H9 (cell line): ENCODE measurements at regions not wholly inside any gene's neighbourhood (a gene's known extent, or its start where the extent isn't known, plus 50 kb on each side); places are given as distances from the start of the nearest gene placed in this dataset.

Source experiments
- DNase-seq: peaks from one replicate; pipeline ENCODE4 v3.0.0-alpha.2; 2017
- H2AFZ ChIP-seq: one replicate; pipeline ENCODE4 v1.6.1; 2013; ENCODE audit warnings: mild to moderate bottlenecking, low read length, control low read depth, moderate library complexity
- H2AK5ac ChIP-seq: 2 replicates; pipeline ENCODE4 v1.6.1; 2013; ENCODE audit warnings: low read length, control low read depth, mixed read lengths; ENCODE audit not compliant: insufficient read length
- H2BK120ac ChIP-seq: one replicate; pipeline ENCODE4 v1.6.1; 2013; ENCODE audit warnings: low read depth, mild to moderate bottlenecking, low read length, control low read depth, inconsistent platforms; ENCODE audit not compliant: poor library complexity, severe bottlenecking
- H2BK12ac ChIP-seq: 2 replicates; pipeline ENCODE4 v1.6.1; 2013; ENCODE audit warnings: low read length, control low read depth, mixed read lengths, low read depth; ENCODE audit not compliant: insufficient read length
- H2BK15ac ChIP-seq: 2 replicates; pipeline ENCODE4 v1.6.1; 2013; ENCODE audit warnings: low read depth, low read length, control low read depth
- H2BK20ac ChIP-seq: one replicate; pipeline ENCODE4 v1.6.1; 2013; ENCODE audit warnings: low read depth, mild to moderate bottlenecking, low read length, control low read depth, inconsistent platforms; ENCODE audit not compliant: poor library complexity, severe bottlenecking
- H2BK5ac ChIP-seq: 2 replicates; pipeline ENCODE4 v1.6.1; 2013; ENCODE audit warnings: low read length, control low read depth, mixed read lengths; ENCODE audit not compliant: insufficient read length
- H3K14ac ChIP-seq: 2 replicates; pipeline ENCODE4 v1.6.1; 2013; ENCODE audit warnings: low read length, control low read depth; ENCODE audit not compliant: insufficient read depth
- H3K18ac ChIP-seq: 2 replicates; pipeline ENCODE4 v1.6.1; 2013; ENCODE audit warnings: low read depth, mild to moderate bottlenecking, mixed read lengths, low read length, control low read depth; ENCODE audit not compliant: insufficient read length
- H3K23ac ChIP-seq: 2 replicates; pipeline ENCODE4 v1.6.1; 2013; ENCODE audit warnings: low read length, control low read depth, mixed read lengths, low read depth; ENCODE audit not compliant: insufficient read length
- H3K23me2 ChIP-seq: 2 replicates; pipeline ENCODE4 v1.6.1; 2013; ENCODE audit warnings: low read depth, mild to moderate bottlenecking, mixed read lengths, low read length, control low read depth; ENCODE audit not compliant: insufficient read length, poor library complexity, severe bottlenecking
- H3K27ac ChIP-seq: 2 replicates; pipeline ENCODE4 v1.5.1; 2013; ENCODE audit warnings: low read length, control low read depth, mixed read lengths, low read depth; ENCODE audit not compliant: insufficient read length
- H3K27me3 ChIP-seq: 2 replicates; pipeline ENCODE4 v1.6.1; 2013; ENCODE audit warnings: low read length, control low read depth, inconsistent platforms; ENCODE audit not compliant: insufficient read depth
- H3K4ac ChIP-seq: 2 replicates; pipeline ENCODE4 v1.6.1; 2013; ENCODE audit warnings: low read depth, mild to moderate bottlenecking, control low read depth, inconsistent platforms, low read length, moderate library complexity
- H3K4me1 ChIP-seq: 2 replicates; pipeline ENCODE4 v1.6.1; 2013; ENCODE audit warnings: low read length, control low read depth, inconsistent platforms; ENCODE audit not compliant: insufficient read depth
- H3K4me2 ChIP-seq: 2 replicates; pipeline ENCODE4 v1.6.1; 2013; ENCODE audit warnings: low read length, control low read depth, mixed read lengths; ENCODE audit not compliant: insufficient read length, insufficient read depth
- H3K56ac ChIP-seq: 2 replicates; pipeline ENCODE4 v1.6.1; 2013; ENCODE audit warnings: low read depth, mild to moderate bottlenecking, mixed read lengths, low read length, control low read depth; ENCODE audit not compliant: insufficient read length
- H3K79me1 ChIP-seq: 2 replicates; pipeline ENCODE4 v1.6.1; 2013; ENCODE audit warnings: low read depth, mild to moderate bottlenecking, moderate library complexity, low read length, control low read depth, inconsistent platforms; ENCODE audit not compliant: insufficient read depth, poor library complexity, severe bottlenecking
- H3K79me2 ChIP-seq: 2 replicates; pipeline ENCODE4 v1.6.1; 2013; ENCODE audit warnings: low read length, control low read depth, inconsistent platforms; ENCODE audit not compliant: insufficient read depth
- H3K9ac ChIP-seq: 2 replicates; pipeline ENCODE4 v1.6.1; 2013; ENCODE audit warnings: low read length, control low read depth, mixed read lengths; ENCODE audit not compliant: insufficient read length; ENCODE audit errors: extremely low read depth
- H3K9me3 ChIP-seq: one replicate; pipeline ENCODE4 v1.6.1; 2013; ENCODE audit warnings: low read depth, low read length, inconsistent platforms; ENCODE audit not compliant: control insufficient read depth
- H3T11ph ChIP-seq: one replicate; pipeline ENCODE4 v1.6.1; 2013; ENCODE audit warnings: mild to moderate bottlenecking, low read length, control low read depth, inconsistent platforms
- H4K20me1 ChIP-seq: one replicate; pipeline ENCODE4 v1.6.1; 2013; ENCODE audit not compliant: control insufficient read depth, insufficient read length, insufficient read depth
- H4K5ac ChIP-seq: 2 replicates; pipeline ENCODE4 v1.6.1; 2013; ENCODE audit warnings: low read depth, mild to moderate bottlenecking, mixed read lengths, low read length, control low read depth; ENCODE audit not compliant: insufficient read length
- H4K8ac ChIP-seq: replicated peaks from 2 replicates; pipeline ENCODE4 v1.6.1; 2013; ENCODE audit warnings: low read length, control low read depth, mixed read lengths, low read depth; ENCODE audit not compliant: insufficient read length
- H4K91ac ChIP-seq: 2 replicates; pipeline ENCODE4 v1.6.1; 2013; ENCODE audit warnings: low read depth, mild to moderate bottlenecking, moderate library complexity, mixed read lengths, low read length, control low read depth; ENCODE audit not compliant: insufficient read length
- H3K27ac Mint-ChIP-seq, 3 experiments: 2 replicates in 2 of 3; 3 replicates in 1 of 3; pipeline ENCODE4 v1.8.0; 2020 to 2021; ENCODE audit warnings: mixed read lengths in 3 of 3, mild to moderate bottlenecking in 1 of 3, moderate library complexity in 1 of 3
- H3K27me3 Mint-ChIP-seq: 2 replicates; pipeline ENCODE4 v1.8.0; 2021; ENCODE audit warnings: low read depth, mild to moderate bottlenecking, moderate library complexity, mixed read lengths
- H3K36me3 Mint-ChIP-seq, 3 experiments: 2 replicates in 2 of 3; 3 replicates in 1 of 3; pipeline ENCODE4 v1.8.0; 2020 to 2021; ENCODE audit warnings: low read depth in 3 of 3, mixed read lengths in 3 of 3; ENCODE audit not compliant: insufficient read depth in 1 of 3
- H3K4me1 Mint-ChIP-seq, 2 experiments: 2 replicates each; pipeline ENCODE4 v1.8.0; 2020; ENCODE audit warnings: mixed read lengths in 2 of 2
- H3K4me3 Mint-ChIP-seq, 2 experiments: 2 replicates in 1 of 2; 3 replicates in 1 of 2; pipeline ENCODE4 v1.8.0; 2020 to 2021; ENCODE audit warnings: mild to moderate bottlenecking in 2 of 2, mixed read lengths in 2 of 2, moderate library complexity in 1 of 2
- H3K9me3 Mint-ChIP-seq, 2 experiments: 2 replicates in 1 of 2; 3 replicates in 1 of 2; pipeline ENCODE4 v1.8.0; 2020; ENCODE audit warnings: mild to moderate bottlenecking in 2 of 2, mixed read lengths in 2 of 2, moderate library complexity in 1 of 2
- CTCF ChIP-seq: fragments of 200-600 bp; sonication (generic); conservative IDR thresholded peaks from 3 replicates; pipeline ENCODE4 v1.8.0; 2021; ENCODE audit warnings: antibody characterized with exemption, mild to moderate bottlenecking
- WGBS: extraction: QIAGEN DNeasy Blood & Tissue Kit; methylation state at CpG from one replicate; pipeline ENCODE4 v1.1.7; 2013; ENCODE audit warnings: missing lambda C conversion rate, low lambda C conversion rate, mixed read lengths; ENCODE audit not compliant: insufficient read length; ENCODE audit errors: extremely low coverage; 5-methylcytosine and 5-hydroxymethylcytosine counted together

GRCh38 chr12:111224186-111225066 lies 144.5 kb downstream of the PHETA1 start:
- H2AFZ ChIP-seq, result no peak overlapping the region
- peaks cover 0 to 3% (median 0%) of the 10 kb centered on the region in 3 experiments; a peak in 3 of 7 replicates for H3K36me3 Mint-ChIP-seq
- H4K8ac ChIP-seq, result no peak overlapping the region
- H2BK12ac ChIP-seq, result no peak overlapping the region
- no peak overlapping the region for H2AK5ac ChIP-seq
- no peak overlapping the region for H4K5ac ChIP-seq
- no peak overlapping the region for H3K23ac ChIP-seq
- H3K56ac ChIP-seq, result no peak overlapping the region
- no peak overlapping the region for H3K4ac ChIP-seq
- no peak overlapping the region for H3K18ac ChIP-seq
- H3K4me2 ChIP-seq, result no peak overlapping the region
- no peaks in the 10 kb centered on the region for H3K9me3 Mint-ChIP-seq
- no peak overlapping the region for H2BK5ac ChIP-seq
- no peaks in the 10 kb centered on the region for H4K20me1 ChIP-seq
- no peak overlapping the region for H3T11ph ChIP-seq
- H3K4me3 Mint-ChIP-seq, result no peak overlapping the region; a peak in 1 of 5 replicates
- H3K23me2 ChIP-seq, result no peaks in the 10 kb centered on the region
- no peak overlapping the region for H3K9ac ChIP-seq
- H3K27ac Mint-ChIP-seq, result no peak overlapping the region
- H3K9me3 ChIP-seq, result no peaks in the 10 kb centered on the region
- no peak overlapping the region; the same call in 1 of the 2 replicates for H3K14ac ChIP-seq
- H3K4me1 Mint-ChIP-seq, result peaks cover 6% of the 10 kb centered on the region in 2 experiments; a peak in 3 of 4 replicates
- H2BK120ac ChIP-seq, result no peak overlapping the region
- no peak overlapping the region for H3K27ac ChIP-seq
- no peaks in the 10 kb centered on the region for H3K27me3 ChIP-seq
- no CpG with 5 or more reads among the region's 14 CpGs for WGBS
- no peak overlapping the region for H2BK15ac ChIP-seq
- TF ChIP-seq CTCF, result no peak
- peaks cover 5% of the 10 kb centered on the region for H3K27me3 Mint-ChIP-seq
- no peak for DNase-seq
- no peaks in the 10 kb centered on the region for H3K79me2 ChIP-seq
- H3K79me1 ChIP-seq, result no peaks in the 10 kb centered on the region
- no peak overlapping the region for H4K91ac ChIP-seq
- no peak overlapping the region for H2BK20ac ChIP-seq
- H3K4me1 ChIP-seq, result no peaks in the 10 kb centered on the region
